Activated CD8-positive, alpha-beta memory T cell treated with anti-CD3 and anti-CD28 coated beads, Interleukin-2, amount 50 U/mL, for 48 hours (primary cell): ENCODE measurements at regions not wholly inside any gene's neighbourhood (a gene's known extent, or its start where the extent isn't known, plus 50 kb on each side); places are given as distances from the start of the nearest gene placed in this dataset.

Source experiments
- DNase-seq: peaks from one replicate; pipeline ENCODE4 v3.0.0-alpha.2; 2020

- DNase-seq: no peak
These were observed 162.3 kb downstream of the HAUS1 start for GRCh38 chr18:46266473-46266872.

- no peak for DNase-seq
These were observed 164.5 kb downstream of the HAUS1 start for GRCh38 chr18:46268671-46269070.

DNA sequence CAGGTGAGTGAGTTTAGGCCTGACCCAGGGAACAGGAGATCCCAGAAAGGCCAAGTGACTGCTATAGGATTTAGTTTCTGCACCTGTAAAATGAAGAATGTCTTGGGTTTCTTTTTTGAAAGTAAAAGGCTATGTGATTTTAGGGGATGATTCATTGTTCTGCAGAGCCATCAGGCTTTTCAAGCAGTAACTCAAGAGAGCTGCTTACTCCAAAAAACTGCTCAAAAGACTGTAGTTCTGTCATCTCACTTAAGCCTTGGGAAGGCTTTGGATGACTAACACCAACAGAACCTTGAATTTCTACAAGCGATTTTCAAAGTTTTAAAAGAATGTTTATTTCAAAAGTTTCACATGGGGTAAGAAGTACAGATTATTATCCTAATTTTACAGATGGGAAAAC, 165.1 kb downstream of the HAUS1 start:
- DNase-seq: no peak

- no peak for DNase-seq
These were observed 167.3 kb downstream of the HAUS1 start for GRCh38 chr18:46271488-46271887.

DNA sequence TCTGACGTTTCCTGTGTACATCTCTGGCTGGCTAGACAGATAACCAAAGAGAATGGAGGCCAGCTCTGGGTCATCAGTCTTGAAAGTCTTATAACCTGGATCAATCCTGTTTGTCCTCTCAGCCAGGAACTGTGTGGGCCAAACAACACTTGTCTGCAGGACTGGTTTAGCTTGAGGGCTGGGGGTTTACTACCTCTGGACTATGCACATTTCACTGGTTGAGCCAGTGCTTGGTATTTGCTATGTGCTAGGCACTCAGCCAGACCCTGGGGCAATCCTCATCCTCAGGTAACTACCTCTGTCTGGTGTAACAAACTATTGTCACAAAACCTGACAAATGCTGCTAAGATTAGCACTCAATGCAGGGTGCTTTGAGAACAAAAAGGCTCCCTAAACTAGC, 169.7 kb downstream of the HAUS1 start:
- no peak for DNase-seq

DNA sequence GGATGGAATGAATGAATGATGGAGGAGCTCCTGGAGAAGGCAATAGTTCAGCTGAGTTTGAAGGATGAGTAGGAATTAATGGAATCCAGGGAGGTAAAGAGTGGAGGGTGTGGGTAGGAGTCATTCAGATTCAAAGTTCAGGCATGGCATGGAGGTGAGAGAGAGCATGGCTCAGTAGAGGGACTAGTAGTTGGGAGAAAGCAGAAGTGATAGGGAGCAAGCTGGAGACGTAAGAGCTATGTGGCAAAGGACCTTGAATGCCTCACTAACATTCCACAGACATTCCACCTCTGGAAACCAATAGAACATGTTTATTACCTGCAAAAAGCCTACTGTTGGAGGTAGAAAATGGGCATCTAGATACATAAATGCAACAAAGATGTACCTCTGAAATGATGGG, 170.1 kb downstream of the HAUS1 start:
- no peak for DNase-seq

DNA sequence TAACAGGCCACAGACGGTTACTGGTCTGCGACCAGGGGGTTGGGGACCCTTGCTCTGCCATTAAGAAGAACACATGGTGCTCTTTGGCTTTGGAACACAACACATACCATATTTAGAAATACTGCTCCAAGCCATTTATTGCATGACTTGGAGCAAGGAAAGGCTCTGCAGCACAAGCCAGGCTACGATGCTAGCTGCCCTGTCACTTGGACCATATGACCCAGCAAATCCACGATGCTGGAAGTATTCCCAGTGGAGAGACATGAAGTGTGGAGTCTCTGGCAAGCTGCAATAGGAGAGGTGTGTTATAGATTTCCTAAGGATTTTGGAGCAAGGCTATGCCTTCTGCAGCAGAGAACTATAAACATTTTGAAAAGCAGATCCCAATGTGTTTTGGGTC, 171.2 kb downstream of the HAUS1 start:
- no peak for DNase-seq

GRCh38 chr18:46276748-46277147, 172.6 kb downstream of the HAUS1 start:
- DNase-seq: no peak

DNA sequence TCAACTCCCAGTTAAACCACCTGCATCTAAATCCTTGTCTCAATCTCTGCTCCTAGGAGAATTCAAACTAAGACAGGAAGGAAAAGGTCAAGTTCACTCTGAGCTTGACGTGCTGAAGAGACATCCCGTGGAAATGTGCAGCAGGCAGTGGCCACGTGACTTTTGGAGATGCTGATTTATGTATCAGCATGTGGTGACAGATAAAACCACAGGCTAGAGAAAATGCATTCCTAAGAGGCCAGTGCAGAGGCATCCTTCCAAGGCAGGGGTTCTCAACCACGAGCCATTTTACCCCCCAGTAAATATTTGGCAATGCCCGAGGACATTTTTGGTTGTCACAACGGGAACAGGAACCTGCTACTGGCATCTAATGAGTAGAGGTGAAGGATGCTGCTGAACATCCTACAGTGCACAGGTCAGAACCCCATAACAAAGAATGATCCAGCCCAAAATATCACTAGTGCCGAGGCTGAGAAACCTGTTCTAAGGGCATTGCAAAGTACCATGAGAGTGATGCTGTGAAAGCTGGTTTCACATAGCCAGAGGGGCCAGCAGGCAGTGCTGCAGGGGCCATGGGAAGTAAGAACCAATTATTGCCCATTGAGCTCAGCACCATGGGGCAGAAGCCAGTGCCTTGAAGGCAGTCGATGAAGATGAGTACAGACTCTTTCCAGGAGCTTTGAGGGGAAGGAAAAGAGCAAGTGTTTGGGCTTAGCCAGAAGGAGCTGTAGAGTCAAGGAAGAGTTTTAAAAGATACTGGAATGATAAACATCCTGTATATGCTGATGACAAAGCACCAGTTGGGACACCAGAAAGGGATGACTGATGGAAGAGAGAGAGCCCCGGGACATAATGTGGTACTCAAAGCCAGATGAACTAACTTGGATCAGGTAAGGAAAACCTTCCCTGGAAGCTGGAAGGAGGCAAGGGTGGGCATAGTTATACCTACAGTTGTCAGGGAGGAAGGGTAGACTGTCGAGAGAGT, 174.6 kb downstream of the HAUS1 start:
- no peak for DNase-seq

DNA sequence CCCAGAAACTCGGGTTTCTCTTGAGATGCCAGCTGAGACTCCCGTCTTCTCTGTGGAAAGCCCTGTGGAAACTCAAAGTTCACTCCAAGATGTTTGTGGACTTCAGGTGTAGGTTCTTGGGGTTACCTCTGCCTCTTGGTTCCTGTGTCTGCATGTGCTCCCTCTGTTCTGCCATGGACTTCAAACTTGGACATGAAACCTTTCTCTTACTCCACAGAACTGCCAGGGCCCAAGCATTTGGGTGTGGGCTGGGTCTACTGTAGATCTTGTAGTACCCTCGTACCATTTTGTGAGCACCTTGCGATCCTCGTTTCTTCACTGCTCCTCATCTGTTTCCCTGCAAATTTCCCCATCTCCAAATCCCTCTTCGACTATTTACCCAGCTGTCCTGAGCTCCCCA, 175.5 kb downstream of the HAUS1 start:
- no peak for DNase-seq

DNA sequence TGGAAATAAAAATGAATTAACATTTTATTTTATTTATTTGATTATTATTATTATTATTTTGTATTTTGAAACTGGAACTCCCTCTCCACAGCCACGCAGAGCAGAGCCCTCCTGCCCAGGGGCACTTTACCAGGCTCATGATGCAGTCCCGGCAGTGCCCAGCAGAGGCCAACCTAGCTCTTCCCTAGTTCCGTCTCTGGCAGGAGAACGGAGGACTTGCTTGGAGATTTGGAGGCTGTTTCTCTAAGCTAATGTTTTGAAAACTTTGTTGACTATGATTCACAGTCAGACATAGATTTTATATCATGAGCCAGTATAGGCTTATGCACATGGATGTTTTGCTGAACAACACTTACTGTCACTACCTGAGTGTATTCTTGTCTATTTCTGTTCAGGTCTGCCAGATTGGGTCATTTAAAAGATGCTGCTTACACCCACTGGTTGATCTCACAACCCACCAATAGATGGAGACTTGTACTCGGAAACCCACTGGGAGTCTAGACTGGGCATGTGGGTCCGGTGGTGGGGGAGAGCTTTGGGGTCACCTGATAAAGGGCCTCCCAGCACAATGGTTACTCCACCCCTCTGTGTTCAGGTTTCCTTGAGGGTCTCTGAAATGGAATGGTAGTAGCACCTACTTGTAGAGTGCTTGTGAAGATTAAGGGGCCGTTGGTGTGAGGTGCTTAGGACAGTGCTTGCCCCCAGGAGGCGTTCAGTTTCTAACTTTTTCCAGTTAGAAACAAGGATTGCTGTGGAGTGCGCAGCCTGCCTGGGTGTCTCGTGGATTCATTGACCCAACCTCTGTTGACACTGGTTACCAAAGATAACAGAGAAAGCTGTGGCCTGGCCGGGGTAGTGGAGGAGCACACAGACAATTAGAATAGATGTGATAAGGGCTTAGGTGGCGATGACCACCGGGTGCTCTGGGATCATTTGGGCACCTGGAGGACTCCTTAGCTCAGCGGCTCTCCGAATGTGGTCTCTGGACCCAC, 177.3 kb downstream of the HAUS1 start:
- peak; percentile 77 for DNase-seq

- DNase-seq: no peak
These were observed 178.0 kb downstream of the HAUS1 start for GRCh38 chr18:46282177-46282570.

DNA sequence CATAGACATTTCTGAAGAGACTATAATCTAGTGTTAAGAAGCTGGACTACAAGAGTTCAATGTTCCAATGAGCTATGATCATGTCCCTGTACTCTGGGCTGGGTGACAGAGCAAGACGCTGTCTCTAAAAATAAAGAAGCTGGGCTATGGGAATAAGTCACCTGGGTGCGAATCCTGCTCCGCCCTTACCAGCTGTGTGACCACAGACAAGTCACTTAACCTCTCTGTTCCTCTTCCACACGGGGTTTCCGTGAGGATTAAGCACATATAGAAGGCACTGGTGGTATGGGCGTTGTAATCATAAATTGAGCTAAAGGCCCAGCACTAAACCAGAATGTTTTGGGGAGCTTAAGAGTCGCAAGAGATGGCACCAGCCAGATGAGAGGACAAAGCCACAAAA, 178.5 kb downstream of the HAUS1 start:
- DNase-seq: no peak

- DNase-seq: no peak
These were observed 179.1 kb downstream of the HAUS1 start for GRCh38 chr18:46283268-46283667.

DNA sequence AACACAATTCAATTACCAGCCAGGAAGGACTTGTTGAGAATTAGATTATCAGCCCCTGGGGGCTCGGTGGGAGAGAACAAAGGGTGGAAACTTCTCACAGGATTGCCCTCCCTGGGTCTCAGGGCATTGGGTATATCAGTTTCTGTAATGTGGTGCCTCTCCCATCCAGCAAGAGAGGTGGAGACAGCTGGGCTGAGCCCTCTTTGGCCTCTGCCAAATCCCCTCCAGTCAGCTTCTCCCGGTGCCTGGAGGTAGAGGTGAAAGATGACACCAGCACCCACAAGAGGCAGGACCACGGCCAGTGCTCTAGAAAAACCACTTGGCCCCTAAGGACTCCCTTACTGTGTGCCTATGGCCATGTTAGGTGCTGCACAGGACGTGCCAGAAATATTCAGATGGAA, 179.7 kb downstream of the HAUS1 start:
- no peak for DNase-seq

- no peak for DNase-seq
These were observed 185.3 kb downstream of the HAUS1 start for GRCh38 chr18:46289463-46289862.

DNA sequence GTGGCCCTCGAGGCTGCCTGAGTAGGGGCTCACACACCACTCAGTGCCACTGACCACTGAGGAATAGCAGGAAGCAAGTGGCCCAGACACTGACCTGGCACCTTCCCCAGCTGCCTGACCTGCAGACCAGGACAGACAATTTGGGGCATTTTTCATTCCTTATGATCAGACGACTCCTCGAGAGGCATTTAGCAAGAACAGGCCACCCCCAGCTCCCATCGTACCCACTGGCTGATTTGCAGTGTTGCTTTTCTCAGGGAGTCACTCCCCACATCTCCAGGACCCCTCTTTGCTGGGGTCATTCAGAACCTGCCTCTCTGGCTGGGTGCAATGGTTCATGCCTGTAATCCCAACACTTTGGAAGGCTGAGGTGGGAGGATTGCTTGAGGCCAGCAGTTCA, 185.7 kb downstream of the HAUS1 start:
- DNase-seq: no peak

GRCh38 chr18:46290440-46291020, 186.3 kb downstream of the HAUS1 start:
- DNase-seq: no peak

DNA sequence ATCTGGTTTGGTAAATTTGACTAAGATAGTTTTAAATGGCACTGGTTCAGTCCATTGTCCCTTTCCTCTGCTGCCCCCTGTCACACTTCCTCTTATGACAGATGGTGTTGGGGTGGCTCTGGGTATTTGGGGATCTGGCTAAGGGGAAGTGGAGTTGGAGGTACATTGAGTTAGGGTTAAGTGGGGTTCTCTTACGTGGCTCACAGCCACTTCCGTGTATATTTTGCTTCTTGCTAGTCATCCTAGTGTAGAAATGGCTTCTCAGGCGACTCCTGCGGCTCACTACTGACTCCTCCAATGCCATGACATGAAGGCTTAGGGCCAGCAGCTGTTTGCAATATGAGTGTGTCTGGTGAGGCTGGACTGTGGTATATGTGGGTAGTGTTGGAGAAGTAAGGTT, 187.0 kb downstream of the HAUS1 start:
- DNase-seq: no peak

DNA sequence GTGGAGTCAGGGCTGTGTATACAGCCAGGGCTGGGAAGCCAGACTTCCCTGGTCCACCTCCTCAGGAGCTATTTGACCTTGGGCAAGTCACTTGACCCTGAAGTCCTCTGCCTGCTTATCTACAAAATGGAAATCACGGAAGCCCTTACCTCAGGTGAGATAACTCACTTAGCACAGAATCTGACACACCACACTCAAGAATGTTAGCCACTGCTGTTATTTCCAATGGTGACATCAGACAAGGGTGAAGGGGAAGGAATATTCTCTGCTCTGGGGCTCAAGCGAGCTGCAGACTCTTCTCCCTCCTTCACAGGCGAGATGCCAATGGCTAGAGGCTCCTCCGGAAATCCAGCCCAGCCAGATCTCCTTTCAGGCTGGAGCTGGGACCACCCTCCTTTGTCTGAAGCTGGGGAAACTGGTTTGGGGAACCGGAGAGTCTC, 189.6 kb downstream of the HAUS1 start:
- DNase-seq: no peak

DNA sequence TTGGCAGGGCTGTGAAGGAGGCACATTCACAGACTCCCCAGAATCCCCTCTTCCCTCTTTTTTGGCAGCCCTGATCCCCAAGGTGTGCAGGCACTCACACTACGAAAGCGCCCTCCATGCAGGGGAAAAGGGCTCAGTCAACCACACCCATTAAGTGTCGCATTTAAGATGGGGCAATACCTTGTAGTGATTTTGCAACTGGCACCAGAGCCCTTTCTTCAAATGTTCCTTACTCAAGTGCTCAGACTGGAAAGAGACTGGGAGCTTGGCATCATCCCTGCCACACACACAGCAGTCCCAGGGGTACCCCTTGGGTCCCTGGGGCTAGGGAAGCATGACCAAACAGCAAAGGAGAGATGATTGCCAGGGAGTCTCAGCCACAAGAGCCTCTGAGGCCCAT, 190.1 kb downstream of the HAUS1 start:
- DNase-seq: no peak

DNA sequence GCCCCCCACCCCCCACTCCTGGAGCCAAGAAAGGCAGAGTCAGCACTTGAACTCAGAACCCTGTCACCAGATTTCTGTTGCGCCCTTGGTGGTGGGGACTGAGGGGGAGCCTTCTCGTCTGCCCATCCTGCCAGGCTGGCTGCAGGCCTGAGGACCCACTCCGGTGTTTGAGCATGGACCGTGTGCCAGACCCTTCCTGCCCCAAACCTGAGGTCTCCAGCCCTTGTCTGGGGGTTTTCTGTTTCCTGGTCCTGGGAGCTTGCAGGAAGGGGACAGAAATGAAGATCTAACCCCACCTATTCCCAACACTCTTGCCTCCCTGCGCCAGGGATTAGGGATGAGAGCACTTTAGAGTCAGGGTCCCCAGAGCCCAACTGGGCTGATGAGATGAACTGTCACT, 190.6 kb downstream of the HAUS1 start:
- DNase-seq: no peak

DNA sequence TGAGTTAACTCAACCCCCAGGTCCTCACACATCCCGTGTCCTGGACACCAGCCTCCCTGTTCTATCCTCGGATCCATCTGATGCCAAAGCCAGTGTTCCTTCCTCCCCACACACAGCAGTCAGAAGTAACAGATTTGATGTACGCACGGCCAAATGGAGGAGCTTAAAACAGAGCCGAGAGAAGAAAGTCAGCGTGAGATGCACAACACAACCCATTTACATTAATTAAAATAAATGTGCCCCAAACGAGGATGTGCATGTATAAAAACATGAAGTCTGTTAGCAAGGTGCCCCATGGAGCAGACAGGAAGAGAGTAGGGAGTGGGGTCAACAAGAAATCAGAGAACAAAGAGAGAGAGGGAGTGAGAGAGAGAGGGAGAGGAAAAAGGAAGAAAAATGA, 191.2 kb downstream of the HAUS1 start:
- no peak for DNase-seq
